SJCRH30 (cell line): ENCODE measurements at regions not wholly inside any gene's neighbourhood (a gene's known extent, or its start where the extent isn't known, plus 50 kb on each side); places are given as distances from the start of the nearest gene placed in this dataset.

Experiments
- DNase-seq, 2 experiments: peaks; one replicate each; pipeline ENCODE4 v3.0.0-alpha.2; 2015 to 2020
- H3K27ac ChIP-seq: fragments of 250-450 bp; sonication (Bioruptor Pico); 2 replicates; pipeline ENCODE4 v1.5.1; 2020; ENCODE audit warnings: mild to moderate bottlenecking, moderate library complexity
- H3K27me3 ChIP-seq: fragments of 250-450 bp; sonication (Bioruptor Pico); 2 replicates; pipeline ENCODE4 v1.5.1; 2020; ENCODE audit warnings: mild to moderate bottlenecking, moderate library complexity
- H3K36me3 ChIP-seq: fragments of 250-450 bp; sonication (Bioruptor Pico); 2 replicates; pipeline ENCODE4 v1.5.1; 2020; ENCODE audit warnings: mild to moderate bottlenecking, moderate library complexity
- H3K4me1 ChIP-seq: fragments of 250-450 bp; sonication (Bioruptor Pico); 2 replicates; pipeline ENCODE4 v1.5.1; 2020; ENCODE audit warnings: mild to moderate bottlenecking, moderate library complexity
- H3K4me3 ChIP-seq: fragments of 250-450 bp; sonication (Bioruptor Pico); 2 replicates; pipeline ENCODE4 v1.5.1; 2020; ENCODE audit warnings: mild to moderate bottlenecking, moderate library complexity
- H3K9me3 ChIP-seq: fragments of 250-450 bp; sonication (Bioruptor Pico); replicated peaks from 2 replicates; pipeline ENCODE4 v1.5.1; 2020; ENCODE audit warnings: mild to moderate bottlenecking, moderate library complexity

- no peak overlapping the region for H3K27ac ChIP-seq
- no peak overlapping the region for H3K4me3 ChIP-seq
- DNase-seq: no peak
- no peaks in the 10 kb centered on the region for H3K9me3 ChIP-seq
- H3K36me3 ChIP-seq: no peaks in the 10 kb centered on the region
- H3K4me1 ChIP-seq: no peaks in the 10 kb centered on the region
- no peaks in the 10 kb centered on the region for H3K27me3 ChIP-seq
Observed at GRCh38 chr1:14064649-14065442, 364.9 kb downstream of the PRDM2 start.

- no peaks in the 10 kb centered on the region for H3K36me3 ChIP-seq
- no peak overlapping the region for H3K27ac ChIP-seq
- no peaks in the 10 kb centered on the region for H3K27me3 ChIP-seq
- H3K9me3 ChIP-seq: no peaks in the 10 kb centered on the region
- DNase-seq: no peak
- no peak overlapping the region for H3K4me3 ChIP-seq
- H3K4me1 ChIP-seq: no peaks in the 10 kb centered on the region
Observed at GRCh38 chr1:14065486-14065885, 365.5 kb downstream of the PRDM2 start.

- no peaks in the 10 kb centered on the region for H3K27me3 ChIP-seq
- no peak for DNase-seq
- no peaks in the 10 kb centered on the region for H3K4me1 ChIP-seq
- H3K27ac ChIP-seq: no peak overlapping the region
- H3K36me3 ChIP-seq: no peaks in the 10 kb centered on the region
- no peak overlapping the region for H3K4me3 ChIP-seq
- no peaks in the 10 kb centered on the region for H3K9me3 ChIP-seq
Observed at GRCh38 chr1:14067036-14067435, 367.0 kb downstream of the PRDM2 start.

GRCh38 chr1:14067711-14068110 is 367.7 kb downstream of the PRDM2 start:
- Histone ChIP-seq H3K9me3 (no peaks in the 10 kb centered on the region), H3K4me3 (no peak overlapping the region), H3K27ac (no peak overlapping the region), H3K36me3 (no peaks in the 10 kb centered on the region), H3K27me3 (no peaks in the 10 kb centered on the region), H3K4me1 (no peaks in the 10 kb centered on the region)
- DNase-seq: no peak

- peak; percentile 19 to 32 for DNase-seq
- Histone ChIP-seq H3K4me3 (no peak overlapping the region), H3K27ac (no peak overlapping the region), H3K27me3 (no peaks in the 10 kb centered on the region), H3K9me3 (no peaks in the 10 kb centered on the region), H3K4me1 (no peaks in the 10 kb centered on the region), H3K36me3 (no peaks in the 10 kb centered on the region)
Observed at GRCh38 chr1:14071581-14071980, 371.6 kb downstream of the PRDM2 start.

- no peak overlapping the region for H3K27ac ChIP-seq
- no peaks in the 10 kb centered on the region; the same call in 1 of the 2 replicates for H3K27me3 ChIP-seq
- no peaks in the 10 kb centered on the region for H3K9me3 ChIP-seq
- H3K4me1 ChIP-seq: no peaks in the 10 kb centered on the region
- no peak for DNase-seq
- no peak overlapping the region for H3K4me3 ChIP-seq
- no peaks in the 10 kb centered on the region for H3K36me3 ChIP-seq
Observed at GRCh38 chr1:14080653-14081052, 380.7 kb downstream of the PRDM2 start.

- Histone ChIP-seq H3K9me3 (no peaks in the 10 kb centered on the region), H3K27ac (no peak overlapping the region), H3K4me1 (no peaks in the 10 kb centered on the region), H3K27me3 (no peaks in the 10 kb centered on the region; the same call in 1 of the 2 replicates), H3K36me3 (no peaks in the 10 kb centered on the region), H3K4me3 (no peak overlapping the region)
- no peak for DNase-seq
Observed at GRCh38 chr1:14082331-14082730, 382.3 kb downstream of the PRDM2 start.

GRCh38 chr1:14083277-14083676 is 383.3 kb downstream of the PRDM2 start:
- Histone ChIP-seq H3K27ac (no peak overlapping the region), H3K4me1 (no peaks in the 10 kb centered on the region), H3K36me3 (no peaks in the 10 kb centered on the region), H3K9me3 (no peaks in the 10 kb centered on the region), H3K27me3 (no peaks in the 10 kb centered on the region; the same call in 1 of the 2 replicates), H3K4me3 (no peak overlapping the region)
- DNase-seq: no peak

- Histone ChIP-seq H3K4me3 (no peak overlapping the region), H3K9me3 (no peaks in the 10 kb centered on the region), H3K27ac (no peak overlapping the region), H3K36me3 (no peaks in the 10 kb centered on the region), H3K4me1 (no peaks in the 10 kb centered on the region), H3K27me3 (no peaks in the 10 kb centered on the region; the same call in 1 of the 2 replicates)
- DNase-seq: no peak
Observed at GRCh38 chr1:14083706-14084105, 383.7 kb downstream of the PRDM2 start.

GRCh38 chr1:14090062-14090461 is 390.1 kb downstream of the PRDM2 start:
- H3K4me3 ChIP-seq: no peak overlapping the region
- peaks cover 5% of the 10 kb centered on the region; the same call in 1 of the 2 replicates for H3K27me3 ChIP-seq
- no peaks in the 10 kb centered on the region for H3K4me1 ChIP-seq
- 0 out of 2 replicates have a peak, but pooled peaks cover 5% of the 10 kb centered on the region for H3K9me3 ChIP-seq
- no peak for DNase-seq
- H3K36me3 ChIP-seq: no peaks in the 10 kb centered on the region
- no peak overlapping the region for H3K27ac ChIP-seq

GRCh38 chr1:14090531-14090930 is 390.5 kb downstream of the PRDM2 start:
- no peaks in the 10 kb centered on the region for H3K4me1 ChIP-seq
- H3K4me3 ChIP-seq: no peak overlapping the region
- no peak overlapping the region for H3K27ac ChIP-seq
- no peak for DNase-seq
- no peaks in the 10 kb centered on the region for H3K36me3 ChIP-seq
- H3K9me3 ChIP-seq: 0 out of 2 replicates have a peak, but pooled peaks cover 5% of the 10 kb centered on the region
- peaks cover 5% of the 10 kb centered on the region; the same call in 1 of the 2 replicates for H3K27me3 ChIP-seq

- no peaks in the 10 kb centered on the region for H3K36me3 ChIP-seq
- H3K27me3 ChIP-seq: peaks cover 5% of the 10 kb centered on the region; the same call in 1 of the 2 replicates
- no peak overlapping the region for H3K4me3 ChIP-seq
- H3K27ac ChIP-seq: no peak overlapping the region
- H3K9me3 ChIP-seq: 0 out of 2 replicates have a peak, but pooled peaks cover 5% of the 10 kb centered on the region
- no peaks in the 10 kb centered on the region for H3K4me1 ChIP-seq
- DNase-seq: peak in 1 of 2 experiments; percentile 53
Observed at GRCh38 chr1:14094611-14095400, 394.8 kb downstream of the PRDM2 start.

GRCh38 chr1:14098294-14098913 is 398.4 kb downstream of the PRDM2 start:
- DNase-seq: no peak
- no peaks in the 10 kb centered on the region for H3K4me1 ChIP-seq

GRCh38 chr1:14100444-14100843 is 400.5 kb downstream of the PRDM2 start:
- no peaks in the 10 kb centered on the region for H3K9me3 ChIP-seq
- DNase-seq: no peak
- H3K4me3 ChIP-seq: no peak overlapping the region
- peaks cover 3% of the 10 kb centered on the region; the same call in 1 of the 2 replicates for H3K27me3 ChIP-seq
- no peak overlapping the region for H3K27ac ChIP-seq
- H3K36me3 ChIP-seq: no peaks in the 10 kb centered on the region
- H3K4me1 ChIP-seq: no peaks in the 10 kb centered on the region

More at GRCh38 chr1:14098294-14098913, 398.4 kb downstream of the PRDM2 start:
- H3K36me3 ChIP-seq: no peaks in the 10 kb centered on the region
- no peaks in the 10 kb centered on the region for H3K9me3 ChIP-seq
- H3K27ac ChIP-seq: no peak overlapping the region
- H3K4me3 ChIP-seq: no peak overlapping the region
- H3K27me3 ChIP-seq: peaks cover 8% of the 10 kb centered on the region

- Histone ChIP-seq H3K36me3 (no peaks in the 10 kb centered on the region), H3K4me1 (no peaks in the 10 kb centered on the region), H3K9me3 (no peaks in the 10 kb centered on the region), H3K27me3 (peaks cover 3% of the 10 kb centered on the region; the same call in 1 of the 2 replicates), H3K4me3 (no peak overlapping the region), H3K27ac (no peak overlapping the region)
- no peak for DNase-seq
Observed at GRCh38 chr1:14100919-14101318, 400.9 kb downstream of the PRDM2 start.
